ENCODE measurements at regions not wholly inside any gene's neighbourhood (a gene's known extent, or its start where the extent isn't known, plus 50 kb on each side); places are given as distances from the start of the nearest gene placed in this dataset.

GRCh38 chr2:150292192-150292591 is 195.3 kb downstream of the RND3 start:
- DNase-seq, result no peak
- H3K9me3 Mint-ChIP-seq (ENCODE audit: low read depth, unreplicated experiment), result peaks cover 2% of the 10 kb centered on the region
- H3K27me3 Mint-ChIP-seq (ENCODE audit: unreplicated experiment), result no peaks in the 10 kb centered on the region
- H3K36me3 Mint-ChIP-seq (ENCODE audit: insufficient read depth, unreplicated experiment), result no peaks in the 10 kb centered on the region
- H3K4me3 Mint-ChIP-seq (ENCODE audit: low read depth, unreplicated experiment), result no peak overlapping the region
- CTCF ChIA-PET, result no interaction called here
- no peak overlapping the region for H3K27ac Mint-ChIP-seq (ENCODE audit: unreplicated experiment)
- BruUV-seq (replicated peaks), result no TSS peak
- no peak for TF ChIP-seq CTCF (IDR thresholded peaks at IDR 0.05; ENCODE audit: unreplicated experiment)
- intact Hi-C loops (cut with micrococcal nuclease; ENCODE audit: unreplicated experiment), result no loop called here
- peaks cover 8% of the 10 kb centered on the region for H3K4me1 Mint-ChIP-seq (ENCODE audit: low read depth, unreplicated experiment)

- no peak for DNase-seq
- no peak overlapping the region for H3K27ac Mint-ChIP-seq (ENCODE audit: unreplicated experiment)
These were observed 200.6 kb downstream of the RND3 start for GRCh38 chr2:150286730-150287362.

GRCh38 chr2:150284116-150284515 is 203.4 kb downstream of the RND3 start:
- no peaks in the 10 kb centered on the region for H3K27me3 Mint-ChIP-seq (ENCODE audit: unreplicated experiment)
- intact Hi-C loops (cut with micrococcal nuclease; ENCODE audit: unreplicated experiment), result no loop called here
- CTCF ChIA-PET, result no interaction called here
- no peak overlapping the region for H3K27ac Mint-ChIP-seq (ENCODE audit: unreplicated experiment)
- no peak for TF ChIP-seq CTCF (IDR thresholded peaks at IDR 0.05; ENCODE audit: unreplicated experiment)
- no TSS peak for BruUV-seq (replicated peaks)
- H3K36me3 Mint-ChIP-seq (ENCODE audit: insufficient read depth, unreplicated experiment), result peaks cover 5% of the 10 kb centered on the region
- DNase-seq, result no peak
- no peak overlapping the region for H3K4me3 Mint-ChIP-seq (ENCODE audit: low read depth, unreplicated experiment)
- H3K9me3 Mint-ChIP-seq (ENCODE audit: low read depth, unreplicated experiment), result peaks cover 4% of the 10 kb centered on the region
- H3K4me1 Mint-ChIP-seq (ENCODE audit: low read depth, unreplicated experiment), result no peaks in the 10 kb centered on the region

More at GRCh38 chr2:150286730-150287362, 200.6 kb downstream of the RND3 start:
- H3K36me3 Mint-ChIP-seq (ENCODE audit: insufficient read depth, unreplicated experiment), result no peaks in the 10 kb centered on the region
- no peak for TF ChIP-seq CTCF (IDR thresholded peaks at IDR 0.05; ENCODE audit: unreplicated experiment)
- no TSS peak for BruUV-seq (replicated peaks)
- intact Hi-C loops (cut with micrococcal nuclease; ENCODE audit: unreplicated experiment), result no loop called here
- no peak overlapping the region for H3K4me3 Mint-ChIP-seq (ENCODE audit: low read depth, unreplicated experiment)
- CTCF ChIA-PET, result interaction anchor here (0.7 kb wide), 1 partner anchor 156 kb away, joined by 3 read pairs; no protein-coding TSS in a partner anchor
- no peaks in the 10 kb centered on the region for H3K27me3 Mint-ChIP-seq (ENCODE audit: unreplicated experiment)
- no peaks in the 10 kb centered on the region for H3K9me3 Mint-ChIP-seq (ENCODE audit: low read depth, unreplicated experiment)
- H3K4me1 Mint-ChIP-seq (ENCODE audit: low read depth, unreplicated experiment), result no peaks in the 10 kb centered on the region

- H3K36me3 Mint-ChIP-seq (ENCODE audit: insufficient read depth, unreplicated experiment), result peaks cover 5% of the 10 kb centered on the region
- H3K27ac Mint-ChIP-seq (ENCODE audit: unreplicated experiment), result no peak overlapping the region
- intact Hi-C loops (cut with micrococcal nuclease; ENCODE audit: unreplicated experiment), result no loop called here
- H3K27me3 Mint-ChIP-seq (ENCODE audit: unreplicated experiment), result no peaks in the 10 kb centered on the region
- no peak overlapping the region for H3K4me3 Mint-ChIP-seq (ENCODE audit: low read depth, unreplicated experiment)
- peaks cover 5% of the 10 kb centered on the region for H3K9me3 Mint-ChIP-seq (ENCODE audit: low read depth, unreplicated experiment)
- no peak for DNase-seq
- no peak for TF ChIP-seq CTCF (IDR thresholded peaks at IDR 0.05; ENCODE audit: unreplicated experiment)
- no TSS peak for BruUV-seq (replicated peaks)
- no peaks in the 10 kb centered on the region for H3K4me1 Mint-ChIP-seq (ENCODE audit: low read depth, unreplicated experiment)
- CTCF ChIA-PET, result no interaction called here
These were observed 204.6 kb downstream of the RND3 start for GRCh38 chr2:150282771-150283371.

Measured in Calu3 (cell line).